ENCODE measurements at regions not wholly inside any gene's neighbourhood (a gene's known extent, or its start where the extent isn't known, plus 50 kb on each side); places are given as distances from the start of the nearest gene placed in this dataset.

DNA sequence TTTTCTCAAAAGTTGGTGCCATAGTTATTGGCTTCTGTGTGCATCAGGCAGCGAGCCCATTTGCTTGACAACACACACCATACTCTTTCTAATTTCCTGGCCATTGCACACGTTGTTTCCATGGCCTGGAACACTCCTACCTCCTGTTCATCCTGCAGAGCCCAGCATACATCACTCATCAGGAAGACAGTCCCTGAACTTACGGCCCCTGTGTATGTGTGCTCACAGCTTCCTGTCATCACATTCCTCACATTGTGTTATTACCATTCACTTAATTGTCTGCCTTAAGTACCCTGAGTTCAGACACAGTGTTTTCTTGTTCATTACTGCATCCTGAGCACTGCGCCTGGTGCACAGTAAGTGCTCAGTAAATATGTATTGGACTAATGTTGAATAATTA lies 355.9 kb downstream of the PRELID2 start:
- Histone ChIP-seq H3K4me1 (ENCODE audit: control insufficient read depth in 1 of 2, insufficient read depth in 2 of 2, low read length in 2 of 2) (no peaks in the 10 kb centered on the region), H3K27me3 (ENCODE audit: low read depth, low read length) (no peaks in the 10 kb centered on the region), H3K4me3 (ENCODE audit: low read depth in 1 of 2, low read length in 2 of 2) (no peak overlapping the region), H3K27ac (ENCODE audit: low read length) (no peak overlapping the region), H3K36me3 (ENCODE audit: control insufficient read depth in 1 of 2, insufficient read depth in 2 of 2, low read length in 2 of 2) (no peaks in the 10 kb centered on the region), H3K9me3 (ENCODE audit: control insufficient read depth in 1 of 2, low read length in 2 of 2) (no peaks in the 10 kb centered on the region)

DNA sequence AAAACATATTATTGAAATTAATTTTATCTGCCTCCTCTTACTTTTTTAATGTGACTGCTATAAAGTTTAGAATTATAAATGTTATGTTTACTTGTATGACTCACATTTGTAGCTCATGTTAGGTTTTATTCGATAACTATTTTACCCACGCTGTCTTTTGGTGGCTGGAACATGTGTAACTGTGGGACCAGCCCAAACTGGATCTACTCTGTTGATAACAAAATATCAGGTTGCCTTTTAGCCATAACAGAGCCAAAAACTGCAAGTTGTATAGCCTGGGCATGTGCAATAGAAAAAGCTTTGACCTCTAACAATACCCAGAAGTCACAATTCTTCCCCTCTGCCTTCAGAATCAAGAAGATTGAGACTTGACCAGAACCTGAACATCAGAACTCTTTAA lies 356.5 kb downstream of the PRELID2 start:
- H3K4me3 ChIP-seq (ENCODE audit: low read depth in 1 of 2, low read length in 2 of 2) = no peak overlapping the region
- no peaks in the 10 kb centered on the region for H3K9me3 ChIP-seq (ENCODE audit: control insufficient read depth in 1 of 2, low read length in 2 of 2)
- no peaks in the 10 kb centered on the region for H3K4me1 ChIP-seq (ENCODE audit: control insufficient read depth in 1 of 2, insufficient read depth in 2 of 2, low read length in 2 of 2)
- no peak overlapping the region for H3K27ac ChIP-seq (ENCODE audit: low read length)
- no peaks in the 10 kb centered on the region for H3K27me3 ChIP-seq (ENCODE audit: low read depth, low read length)
- no peaks in the 10 kb centered on the region for H3K36me3 ChIP-seq (ENCODE audit: control insufficient read depth in 1 of 2, insufficient read depth in 2 of 2, low read length in 2 of 2)

DNA sequence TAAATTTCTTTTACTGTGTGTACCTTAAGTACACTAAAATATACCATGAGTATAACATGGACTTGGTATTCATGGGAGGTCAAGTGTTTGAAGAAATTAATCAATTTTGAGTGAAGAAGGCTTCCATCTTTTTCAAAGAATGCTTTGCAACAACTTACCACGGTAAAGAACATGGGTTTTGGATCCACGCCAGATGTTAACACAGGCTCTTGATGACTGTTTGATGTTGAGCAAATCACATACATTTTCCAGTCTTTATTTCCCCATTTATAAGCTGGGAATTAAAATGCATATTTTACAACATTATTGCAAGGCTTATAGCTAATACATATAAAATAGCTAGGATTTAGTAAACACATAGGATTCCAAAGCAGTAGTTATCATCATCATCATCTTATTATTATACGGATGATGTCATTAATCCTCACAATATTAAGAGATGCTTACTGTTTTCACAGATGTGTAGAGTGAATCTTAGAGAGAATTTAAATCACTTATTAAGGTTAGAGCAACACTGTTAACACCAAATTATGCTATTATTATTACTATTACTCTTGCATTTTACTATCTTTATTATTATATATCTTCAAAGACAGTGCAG lies 362.0 kb downstream of the PRELID2 start:
- Histone ChIP-seq H3K27ac (ENCODE audit: low read length) (no peak overlapping the region), H3K4me3 (ENCODE audit: low read depth in 1 of 2, low read length in 2 of 2) (no peak overlapping the region), H3K27me3 (ENCODE audit: low read depth, low read length) (no peaks in the 10 kb centered on the region), H3K36me3 (ENCODE audit: control insufficient read depth in 1 of 2, insufficient read depth in 2 of 2, low read length in 2 of 2) (no peaks in the 10 kb centered on the region), H3K9me3 (ENCODE audit: control insufficient read depth in 1 of 2, low read length in 2 of 2) (no peaks in the 10 kb centered on the region), H3K4me1 (ENCODE audit: control insufficient read depth in 1 of 2, insufficient read depth in 2 of 2, low read length in 2 of 2) (no peaks in the 10 kb centered on the region)

DNA sequence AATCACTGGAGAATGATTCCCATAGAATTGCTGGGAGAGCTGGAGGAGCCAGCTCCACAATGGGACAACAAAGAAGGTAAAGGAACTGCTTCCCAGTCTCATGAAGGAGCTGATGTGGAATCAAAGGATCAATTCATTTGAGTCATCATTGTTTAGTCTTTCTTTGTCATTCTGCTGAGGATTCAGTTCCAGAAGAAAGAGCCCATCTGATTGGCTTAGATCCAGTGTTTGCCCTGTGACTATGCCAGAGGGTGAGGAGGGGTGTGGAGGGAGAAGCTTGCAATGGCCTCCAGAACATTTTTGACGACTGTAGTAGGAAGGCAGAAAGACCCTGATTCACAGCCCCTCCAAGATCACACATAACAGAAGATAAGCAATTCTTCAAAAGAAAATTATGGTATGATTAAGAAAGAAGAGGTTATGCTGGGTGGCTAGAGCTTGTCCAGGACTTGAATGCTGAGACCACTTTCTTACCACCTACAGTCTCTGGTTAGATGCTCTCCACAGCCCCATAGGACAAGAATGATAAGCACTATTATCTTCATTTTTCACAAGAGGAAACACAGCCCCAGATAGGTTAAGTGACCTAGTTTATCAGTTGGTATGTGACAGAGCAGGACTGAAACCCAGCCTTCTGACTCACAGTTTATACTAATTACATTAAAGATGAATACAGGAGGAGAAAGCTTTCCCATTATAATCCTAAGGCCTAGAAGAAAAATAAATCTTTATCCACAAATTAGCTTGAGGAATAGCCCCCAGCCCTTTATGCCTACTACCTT lies 363.1 kb downstream of the PRELID2 start:
- Histone ChIP-seq H3K4me3 (ENCODE audit: low read depth in 1 of 2, low read length in 2 of 2) (no peak overlapping the region), H3K4me1 (ENCODE audit: control insufficient read depth in 1 of 2, insufficient read depth in 2 of 2, low read length in 2 of 2) (no peaks in the 10 kb centered on the region), H3K27me3 (ENCODE audit: low read depth, low read length) (no peaks in the 10 kb centered on the region), H3K27ac (ENCODE audit: low read length) (no peak overlapping the region), H3K9me3 (ENCODE audit: control insufficient read depth in 1 of 2, low read length in 2 of 2) (no peaks in the 10 kb centered on the region), H3K36me3 (ENCODE audit: control insufficient read depth in 1 of 2, insufficient read depth in 2 of 2, low read length in 2 of 2) (no peaks in the 10 kb centered on the region)

DNA sequence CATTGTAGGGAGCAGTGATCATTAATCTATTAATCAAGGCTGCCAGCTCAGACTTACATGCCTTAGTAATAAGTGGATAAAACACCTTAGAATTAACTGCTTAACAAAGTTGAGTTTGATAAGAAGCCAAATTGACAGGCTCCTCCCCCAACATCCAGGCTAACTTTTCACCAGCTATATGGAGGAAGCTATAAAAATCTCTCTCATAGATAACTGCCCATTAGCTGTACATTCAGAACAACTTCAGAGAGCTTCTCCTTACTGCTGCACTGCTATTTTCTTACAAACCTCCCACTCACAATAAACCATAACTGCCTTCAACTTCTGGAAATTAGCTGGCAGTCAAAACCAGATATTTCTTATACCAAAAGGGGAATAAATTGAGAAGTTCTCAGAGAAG lies 364.1 kb downstream of the PRELID2 start:
- Histone ChIP-seq H3K4me1 (ENCODE audit: control insufficient read depth in 1 of 2, insufficient read depth in 2 of 2, low read length in 2 of 2) (no peaks in the 10 kb centered on the region), H3K27ac (ENCODE audit: low read length) (no peak overlapping the region)

DNA sequence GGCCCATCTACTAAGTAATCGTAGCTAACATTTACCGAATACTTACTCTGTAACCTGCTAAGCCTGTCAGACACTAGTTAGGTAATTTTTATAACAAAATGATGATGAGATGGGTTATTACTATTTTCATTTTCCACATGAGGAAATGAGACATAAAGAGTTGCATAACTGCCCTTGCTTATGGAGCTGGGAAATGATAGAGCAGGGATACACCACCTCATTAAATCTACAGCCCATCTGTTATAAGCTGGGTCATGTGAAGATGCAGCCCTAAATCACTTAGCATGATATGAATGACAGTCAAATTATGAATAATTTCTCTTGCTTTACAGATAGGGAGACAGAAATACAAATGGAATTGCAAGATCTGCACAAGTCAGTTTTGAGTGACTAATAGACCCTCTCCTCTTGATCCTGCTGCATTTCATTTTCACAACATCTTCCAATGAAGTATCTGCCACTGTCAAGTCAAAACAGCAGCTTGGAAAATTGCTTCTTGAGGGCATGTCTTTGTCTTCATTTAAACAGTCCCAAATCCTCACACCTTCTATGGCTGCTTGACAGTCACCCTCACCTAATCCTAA lies 364.7 kb downstream of the PRELID2 start:
- H3K27ac ChIP-seq (ENCODE audit: low read length) = no peak overlapping the region
- no peaks in the 10 kb centered on the region for H3K9me3 ChIP-seq (ENCODE audit: control insufficient read depth in 1 of 2, low read length in 2 of 2)
- H3K27me3 ChIP-seq (ENCODE audit: low read depth, low read length) = no peaks in the 10 kb centered on the region
- no peak overlapping the region for H3K4me3 ChIP-seq (ENCODE audit: low read depth in 1 of 2, low read length in 2 of 2)
- H3K36me3 ChIP-seq (ENCODE audit: control insufficient read depth in 1 of 2, insufficient read depth in 2 of 2, low read length in 2 of 2) = no peaks in the 10 kb centered on the region
- H3K4me1 ChIP-seq (ENCODE audit: control insufficient read depth in 1 of 2, insufficient read depth in 2 of 2, low read length in 2 of 2) = no peaks in the 10 kb centered on the region

More for the DNA sequence above, 364.1 kb downstream of the PRELID2 start:
- Histone ChIP-seq H3K36me3 (ENCODE audit: control insufficient read depth in 1 of 2, insufficient read depth in 2 of 2, low read length in 2 of 2) (no peaks in the 10 kb centered on the region), H3K4me3 (ENCODE audit: low read depth in 1 of 2, low read length in 2 of 2) (no peak overlapping the region), H3K27me3 (ENCODE audit: low read depth, low read length) (no peaks in the 10 kb centered on the region), H3K9me3 (ENCODE audit: control insufficient read depth in 1 of 2, low read length in 2 of 2) (no peaks in the 10 kb centered on the region)

DNA sequence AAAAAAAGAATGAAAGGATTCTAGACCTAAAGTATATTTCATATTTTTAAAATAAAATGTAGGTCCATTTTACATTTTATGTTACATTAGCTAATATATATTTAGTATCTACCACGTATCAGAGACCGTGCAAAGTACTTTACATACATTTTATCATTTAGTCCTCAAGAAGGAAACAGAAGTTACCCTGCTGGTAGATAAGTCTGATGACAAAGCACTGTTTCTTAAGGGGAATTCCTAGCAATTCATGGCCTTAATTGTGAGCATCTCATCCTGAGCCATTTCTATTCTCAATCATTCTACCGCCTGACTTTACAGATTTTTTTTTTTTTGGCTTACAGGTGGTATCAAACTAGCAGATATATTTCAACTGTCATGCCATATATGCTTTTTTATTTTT lies 367.7 kb downstream of the PRELID2 start:
- H3K27me3 ChIP-seq (ENCODE audit: low read depth, low read length) = no peaks in the 10 kb centered on the region
- no peak overlapping the region for H3K27ac ChIP-seq (ENCODE audit: low read length)
- no peaks in the 10 kb centered on the region for H3K36me3 ChIP-seq (ENCODE audit: control insufficient read depth in 1 of 2, insufficient read depth in 2 of 2, low read length in 2 of 2)
- H3K9me3 ChIP-seq (ENCODE audit: control insufficient read depth in 1 of 2, low read length in 2 of 2) = no peaks in the 10 kb centered on the region
- no peak overlapping the region for H3K4me3 ChIP-seq (ENCODE audit: low read depth in 1 of 2, low read length in 2 of 2)
- H3K4me1 ChIP-seq (ENCODE audit: control insufficient read depth in 1 of 2, insufficient read depth in 2 of 2, low read length in 2 of 2) = no peaks in the 10 kb centered on the region

DNA sequence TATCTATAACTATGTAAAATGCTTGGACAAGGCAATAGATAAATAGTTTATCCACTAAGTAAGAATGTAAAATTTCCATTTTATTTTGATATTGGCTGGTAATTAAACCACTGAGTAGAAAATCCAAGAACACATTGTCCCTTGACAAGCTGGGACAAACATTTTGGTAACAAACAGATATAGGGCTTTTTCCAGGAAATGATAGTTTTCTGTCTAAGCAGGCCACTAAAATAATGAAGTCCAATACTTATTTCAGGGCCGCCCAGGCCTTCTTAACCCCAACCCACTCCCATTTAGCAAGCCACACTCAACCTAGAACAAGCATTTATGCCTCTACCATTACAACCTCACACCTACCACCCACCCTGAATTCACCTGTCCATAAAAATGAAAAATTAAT lies 368.6 kb downstream of the PRELID2 start:
- no peaks in the 10 kb centered on the region for H3K4me1 ChIP-seq (ENCODE audit: control insufficient read depth in 1 of 2, insufficient read depth in 2 of 2, low read length in 2 of 2)
- H3K9me3 ChIP-seq (ENCODE audit: control insufficient read depth in 1 of 2, low read length in 2 of 2) = no peaks in the 10 kb centered on the region
- H3K36me3 ChIP-seq (ENCODE audit: control insufficient read depth in 1 of 2, insufficient read depth in 2 of 2, low read length in 2 of 2) = no peaks in the 10 kb centered on the region
- no peak overlapping the region for H3K4me3 ChIP-seq (ENCODE audit: low read depth in 1 of 2, low read length in 2 of 2)
- H3K27ac ChIP-seq (ENCODE audit: low read length) = no peak overlapping the region
- H3K27me3 ChIP-seq (ENCODE audit: low read depth, low read length) = no peaks in the 10 kb centered on the region

DNA sequence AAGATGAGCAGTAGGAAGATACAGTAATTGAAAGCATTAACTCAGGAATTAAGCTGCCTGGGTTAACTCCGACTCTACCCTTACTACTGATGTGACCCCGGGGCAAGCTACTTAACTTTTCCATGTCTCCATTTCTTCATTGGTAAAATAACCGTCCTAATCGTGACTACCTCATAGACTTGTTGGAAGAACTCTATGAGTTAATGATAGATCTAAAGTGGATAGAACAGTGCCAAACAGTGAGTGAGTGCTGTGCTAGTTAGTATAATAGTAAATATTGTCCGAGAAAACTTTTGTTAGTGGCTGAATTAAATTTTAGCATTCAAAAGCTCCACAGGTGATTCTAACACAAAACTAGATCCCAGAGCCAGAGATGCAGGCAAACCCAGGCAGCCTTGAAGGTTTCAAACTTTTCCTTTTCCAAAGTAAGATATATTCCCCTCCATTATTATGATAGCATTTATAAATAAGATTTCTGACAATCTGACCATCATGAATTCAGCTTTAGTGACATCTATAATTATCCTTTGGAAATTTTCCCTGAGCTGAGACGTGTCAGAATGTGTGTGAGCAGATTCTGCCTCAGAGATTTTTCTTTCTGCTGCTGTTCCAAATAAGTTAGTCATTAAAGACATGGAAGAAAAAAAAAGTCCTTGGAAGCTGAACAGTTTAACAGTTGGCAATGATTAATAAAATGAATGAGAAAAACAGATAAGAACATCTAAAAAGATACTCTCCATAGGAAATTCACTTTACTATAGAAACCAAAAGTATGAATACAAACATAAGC lies 369.5 kb downstream of the PRELID2 start:
- H3K4me1 ChIP-seq (ENCODE audit: control insufficient read depth in 1 of 2, insufficient read depth in 2 of 2, low read length in 2 of 2) = no peaks in the 10 kb centered on the region
- no peak overlapping the region for H3K4me3 ChIP-seq (ENCODE audit: low read depth in 1 of 2, low read length in 2 of 2)
- no peaks in the 10 kb centered on the region for H3K36me3 ChIP-seq (ENCODE audit: control insufficient read depth in 1 of 2, insufficient read depth in 2 of 2, low read length in 2 of 2)
- H3K9me3 ChIP-seq (ENCODE audit: control insufficient read depth in 1 of 2, low read length in 2 of 2) = no peaks in the 10 kb centered on the region
- H3K27ac ChIP-seq (ENCODE audit: low read length) = no peak overlapping the region
- H3K27me3 ChIP-seq (ENCODE audit: low read depth, low read length) = no peaks in the 10 kb centered on the region

DNA sequence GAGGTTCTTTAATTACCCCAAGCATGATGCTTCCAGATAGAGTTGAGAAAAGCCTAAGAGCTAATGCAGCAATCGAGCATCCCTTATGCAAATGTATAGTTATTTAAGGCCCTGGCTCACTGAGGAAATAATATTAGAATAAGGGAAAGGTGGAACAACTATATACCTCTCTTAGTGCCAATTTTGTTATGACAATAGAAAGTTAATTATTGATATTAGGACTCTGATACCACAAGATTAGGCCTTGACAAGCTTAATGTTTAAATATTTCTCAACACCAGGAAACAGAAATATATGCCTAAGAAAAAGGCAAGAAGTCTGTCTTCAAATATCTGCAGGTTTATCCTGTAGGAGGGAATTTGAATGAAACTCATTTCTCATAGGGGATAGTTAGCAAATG lies 371.0 kb downstream of the PRELID2 start:
- no peaks in the 10 kb centered on the region for H3K4me1 ChIP-seq (ENCODE audit: control insufficient read depth in 1 of 2, insufficient read depth in 2 of 2, low read length in 2 of 2)
- H3K9me3 ChIP-seq (ENCODE audit: control insufficient read depth in 1 of 2, low read length in 2 of 2) = no peaks in the 10 kb centered on the region
- H3K36me3 ChIP-seq (ENCODE audit: control insufficient read depth in 1 of 2, insufficient read depth in 2 of 2, low read length in 2 of 2) = no peaks in the 10 kb centered on the region
- no peak overlapping the region for H3K4me3 ChIP-seq (ENCODE audit: low read depth in 1 of 2, low read length in 2 of 2)
- no peak overlapping the region for H3K27ac ChIP-seq (ENCODE audit: low read length)
- no peaks in the 10 kb centered on the region for H3K27me3 ChIP-seq (ENCODE audit: low read depth, low read length)

DNA sequence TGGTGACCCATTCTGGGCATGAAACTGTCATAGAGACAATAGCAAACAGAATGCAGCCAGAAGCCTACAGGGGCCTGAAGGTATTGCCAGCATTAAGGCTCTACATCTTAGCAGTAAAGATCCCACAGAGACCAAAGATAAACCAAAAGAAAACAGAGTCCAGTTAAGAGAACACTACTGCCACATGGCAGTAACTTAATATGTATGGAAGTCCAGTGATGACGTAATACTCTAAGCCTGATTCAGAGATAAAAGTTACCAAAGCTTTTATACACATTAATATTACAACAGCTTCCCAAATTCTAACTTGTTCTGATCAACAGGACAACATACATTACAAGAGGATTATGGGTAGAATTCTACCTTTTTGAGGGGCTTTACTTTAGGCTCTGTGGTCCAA lies 371.5 kb downstream of the PRELID2 start:
- Histone ChIP-seq H3K9me3 (ENCODE audit: control insufficient read depth in 1 of 2, low read length in 2 of 2) (no peaks in the 10 kb centered on the region), H3K4me3 (ENCODE audit: low read depth in 1 of 2, low read length in 2 of 2) (no peak overlapping the region), H3K27ac (ENCODE audit: low read length) (no peak overlapping the region), H3K27me3 (ENCODE audit: low read depth, low read length) (no peaks in the 10 kb centered on the region), H3K36me3 (ENCODE audit: control insufficient read depth in 1 of 2, insufficient read depth in 2 of 2, low read length in 2 of 2) (no peaks in the 10 kb centered on the region), H3K4me1 (ENCODE audit: control insufficient read depth in 1 of 2, insufficient read depth in 2 of 2, low read length in 2 of 2) (no peaks in the 10 kb centered on the region)

All from muscle layer of duodenum (tissue), 2 donors.